Activated CD4-positive, alpha-beta T cell treated with anti-CD3 and anti-CD28 coated beads, Interleukin-2, amount 50 U/mL, for 48 hours (primary cell): ENCODE measurements at regions not wholly inside any gene's neighbourhood (a gene's known extent, or its start where the extent isn't known, plus 50 kb on each side); places are given as distances from the start of the nearest gene placed in this dataset.

ENCODE experiments used
- DNase-seq, 2 experiments: peaks; one replicate each; pipeline ENCODE4 v3.0.0-alpha.2; 2020

GRCh38 chr2:240362826-240363745 is 72.4 kb upstream of the GPC1 start:
- no peak for DNase-seq

- DNase-seq, result no peak
Observed at GRCh38 chr2:240363746-240364581, 71.5 kb upstream of the GPC1 start.

- DNase-seq, result no peak
Observed at GRCh38 chr2:240364582-240364960, 70.9 kb upstream of the GPC1 start.

- DNase-seq, result no peak
Observed at GRCh38 chr2:240364961-240365775, 70.3 kb upstream of the GPC1 start.

- DNase-seq, result no peak
Observed at GRCh38 chr2:240365971-240366471, 69.4 kb upstream of the GPC1 start.

GRCh38 chr2:240366901-240367300 is 68.6 kb upstream of the GPC1 start:
- no peak for DNase-seq

- DNase-seq, result no peak
Observed at GRCh38 chr2:240367721-240368120, 67.7 kb upstream of the GPC1 start.

GRCh38 chr2:240368781-240369331 is 66.6 kb upstream of the GPC1 start:
- no peak for DNase-seq

GRCh38 chr2:240369335-240369734 is 66.1 kb upstream of the GPC1 start:
- DNase-seq, result no peak

GRCh38 chr2:240369801-240370585 is 65.5 kb upstream of the GPC1 start:
- no peak for DNase-seq

GRCh38 chr2:240371129-240372000 is 64.1 kb upstream of the GPC1 start:
- DNase-seq, result no peak

- DNase-seq, result no peak
Observed at GRCh38 chr2:240372101-240372500, 63.4 kb upstream of the GPC1 start.

GRCh38 chr2:240373289-240373885 is 62.1 kb upstream of the GPC1 start:
- no peak for DNase-seq

GRCh38 chr2:240374085-240374907 is 61.2 kb upstream of the GPC1 start:
- no peak for DNase-seq

- DNase-seq, result no peak
Observed at GRCh38 chr2:240375024-240375645, 60.3 kb upstream of the GPC1 start.

GRCh38 chr2:240376739-240377138 is 58.7 kb upstream of the GPC1 start:
- no peak for DNase-seq

- DNase-seq, result no peak
Observed at GRCh38 chr2:240377366-240377765, 58.1 kb upstream of the GPC1 start.

GRCh38 chr2:240379089-240379636 is 56.3 kb upstream of the GPC1 start:
- no peak for DNase-seq
